GM21529 (cell line): ENCODE measurements at regions not wholly inside any gene's neighbourhood (a gene's known extent, or its start where the extent isn't known, plus 50 kb on each side); places are given as distances from the start of the nearest gene placed in this dataset.
"Not testable (repeated sequence)": the region's sequence is repeated elsewhere in the genome, so short reads cannot be mapped to it uniquely, and the experiment has no call there.

ENCODE experiments used
- ATAC-seq: cut with Tn5 transposase; IDR thresholded peaks from one replicate; pipeline ENCODE4 v1.9.1; 2021; ENCODE audit not compliant: unreplicated experiment

GRCh38 chr13:83498481-83499190, 383.6 kb downstream of the SLITRK1 start:
- ATAC-seq, result no peak

DNA sequence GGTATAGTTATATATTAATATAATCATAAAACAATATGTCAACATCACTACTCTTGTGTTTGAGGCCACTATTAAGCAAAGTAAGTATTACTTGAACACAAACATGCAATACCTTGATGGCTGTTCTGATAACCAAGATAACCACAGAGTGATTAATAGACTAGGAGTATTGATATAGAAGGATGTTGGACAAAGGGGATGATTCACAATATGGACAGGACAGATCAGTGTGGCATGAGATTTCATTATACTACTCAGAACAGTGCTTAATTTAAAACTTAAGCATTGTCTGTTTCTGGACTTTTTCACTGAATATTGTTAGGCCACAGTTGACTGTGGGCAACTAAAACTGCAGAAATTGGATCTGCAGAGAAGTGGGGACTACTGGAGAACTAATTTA, 384.2 kb downstream of the SLITRK1 start:
- ATAC-seq, result no peak

- ATAC-seq, result no peak
Measured at GRCh38 chr13:83496501-83496900, 385.8 kb downstream of the SLITRK1 start.

GRCh38 chr13:83485101-83485500, 397.2 kb downstream of the SLITRK1 start:
- ATAC-seq, result no peak

- no peak for ATAC-seq
Measured at GRCh38 chr13:83471011-83471410, 411.3 kb downstream of the SLITRK1 start.

- ATAC-seq, result no peak
Measured at GRCh38 chr13:83470133-83470797, 412.0 kb downstream of the SLITRK1 start.

GRCh38 chr13:83453723-83454122, 428.6 kb downstream of the SLITRK1 start:
- ATAC-seq, result no peak

- ATAC-seq, result no peak
Measured at GRCh38 chr13:83453300-83453699, 429.0 kb downstream of the SLITRK1 start.

DNA sequence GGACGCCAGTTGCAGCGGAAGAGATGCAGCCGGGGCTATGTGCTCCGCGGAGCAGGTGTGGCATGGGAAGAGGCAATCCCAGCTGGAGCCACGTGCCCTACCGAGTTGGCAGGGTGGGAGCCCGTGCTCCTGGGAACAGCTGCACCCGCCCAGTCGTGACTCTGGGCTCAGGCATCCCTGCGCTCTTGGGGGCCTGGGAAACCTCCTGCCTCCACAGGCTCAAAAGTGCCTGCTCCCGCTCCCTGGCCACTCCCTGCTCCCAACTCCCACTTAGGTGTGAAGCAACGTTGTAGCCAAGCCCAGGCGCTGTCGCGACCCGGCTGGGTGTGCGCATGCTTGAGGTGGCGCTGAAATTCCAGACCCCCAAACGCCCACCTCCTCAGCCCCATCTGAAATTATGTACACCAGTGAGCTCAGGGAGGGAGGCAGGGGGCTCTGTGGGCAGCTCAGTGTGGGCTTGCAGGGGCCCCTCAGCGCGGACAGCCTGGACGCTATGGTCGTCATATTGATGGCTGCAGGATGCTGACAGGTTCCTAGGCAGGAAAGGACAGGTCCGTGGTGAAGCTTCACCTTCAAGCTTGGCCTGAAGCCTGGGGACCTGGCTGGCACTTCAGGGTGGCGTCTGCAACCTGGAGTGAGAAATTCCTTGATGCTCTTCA, 429.9 kb downstream of the SLITRK1 start:
- no peak for ATAC-seq

GRCh38 chr13:83450591-83450990, 431.7 kb downstream of the SLITRK1 start:
- ATAC-seq, result no peak

GRCh38 chr13:83449668-83450395, 432.4 kb downstream of the SLITRK1 start:
- ATAC-seq, result no peak

GRCh38 chr13:83440465-83440864, 441.8 kb downstream of the SLITRK1 start:
- ATAC-seq, result no peak

DNA sequence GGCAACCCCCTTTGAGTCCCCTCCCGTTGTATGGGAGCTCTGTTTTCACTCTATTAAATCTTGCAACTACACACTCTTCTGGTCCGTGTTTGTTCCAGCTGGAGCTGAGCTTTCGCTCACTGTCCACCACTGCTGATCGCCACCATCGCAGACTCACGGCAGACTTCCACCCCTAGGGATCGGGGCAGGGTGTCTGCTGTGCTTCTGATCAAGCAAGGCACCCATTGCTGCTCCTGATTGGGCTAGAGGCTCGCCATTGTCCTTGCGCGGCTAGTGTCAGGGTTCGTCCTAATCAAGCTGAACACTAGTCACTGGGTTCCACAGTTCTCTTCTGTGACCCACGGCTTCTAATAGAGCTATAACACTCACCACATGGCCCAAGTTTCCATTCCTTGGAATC, 442.8 kb downstream of the SLITRK1 start:
- ATAC-seq, result not testable (repeated sequence)

- ATAC-seq, result no peak
Measured at GRCh38 chr13:83423861-83424260, 458.4 kb downstream of the SLITRK1 start.

- ATAC-seq, result no peak
Measured at GRCh38 chr13:83423381-83423780, 458.9 kb downstream of the SLITRK1 start.

GRCh38 chr13:83414393-83414792, 467.9 kb downstream of the SLITRK1 start:
- ATAC-seq, result no peak

GRCh38 chr13:83386609-83387008, 495.7 kb downstream of the SLITRK1 start:
- no peak for ATAC-seq

DNA sequence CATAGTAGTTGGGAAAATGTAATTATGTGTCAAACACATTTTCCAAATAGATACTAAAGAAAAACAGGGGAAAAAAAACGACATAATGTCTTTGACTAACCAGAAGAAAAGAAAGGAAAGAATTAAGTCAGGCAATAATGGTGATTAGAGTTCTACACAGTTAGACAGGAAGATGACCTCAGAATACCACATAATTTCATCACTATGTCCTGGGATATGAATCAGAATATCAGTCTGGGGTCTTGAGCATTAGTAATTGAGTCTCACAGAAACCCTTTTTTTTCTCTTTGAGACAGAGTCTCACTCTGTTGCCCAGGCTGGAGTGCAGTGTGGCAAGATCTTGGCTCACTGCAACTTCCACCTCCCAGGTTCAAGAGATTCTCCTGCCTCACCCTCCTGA, 503.4 kb downstream of the SLITRK1 start:
- no peak for ATAC-seq

GRCh38 chr13:83377491-83377890, 504.8 kb downstream of the SLITRK1 start:
- ATAC-seq, result no peak

- no peak for ATAC-seq
Measured at GRCh38 chr13:83372786-83373185, 509.5 kb downstream of the SLITRK1 start.

DNA sequence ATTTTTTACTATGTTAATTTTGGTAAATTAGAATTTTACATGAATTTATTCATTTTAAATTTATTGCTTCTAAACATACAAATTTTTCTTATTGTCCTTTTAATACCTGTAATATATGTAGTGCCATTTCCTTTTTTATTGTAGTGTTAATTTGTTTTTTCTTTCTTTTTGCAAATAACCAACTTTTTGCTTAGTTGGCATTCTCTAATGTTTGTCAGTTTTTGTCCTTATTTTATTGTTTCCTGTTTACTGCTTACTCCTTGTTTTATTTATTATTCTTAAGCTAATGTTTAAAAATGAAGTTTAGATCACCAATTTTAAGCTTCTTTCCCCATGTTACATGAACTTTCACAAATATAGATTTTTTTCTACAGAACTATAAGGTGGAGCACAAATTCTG, 516.6 kb downstream of the SLITRK1 start:
- ATAC-seq, result no peak

GRCh38 chr13:83355041-83355440, 527.2 kb downstream of the SLITRK1 start:
- no peak for ATAC-seq
